Progenitor cell of endocrine pancreas (in vitro differentiated cells): ENCODE measurements at regions not wholly inside any gene's neighbourhood (a gene's known extent, or its start where the extent isn't known, plus 50 kb on each side); places are given as distances from the start of the nearest gene placed in this dataset.

Source experiments
- DNase-seq: peaks from one replicate; pipeline ENCODE4 v3.0.0; 2021; ENCODE audit warnings: low spot score; ENCODE audit not compliant: unreplicated experiment
- H3K27ac Mint-ChIP-seq: 2 replicates; pipeline ENCODE4 v1.8.0; 2021; ENCODE audit warnings: mild to moderate bottlenecking, moderate library complexity, mixed read lengths
- H3K27me3 Mint-ChIP-seq: 2 replicates; pipeline ENCODE4 v1.8.0; 2021; ENCODE audit warnings: mixed read lengths
- H3K36me3 Mint-ChIP-seq: 2 replicates; pipeline ENCODE4 v1.8.0; 2022; ENCODE audit warnings: mixed read lengths; ENCODE audit not compliant: insufficient read depth
- H3K4me1 Mint-ChIP-seq: 2 replicates; pipeline ENCODE4 v1.8.0; 2021; ENCODE audit warnings: low read depth, mixed read lengths
- H3K4me3 Mint-ChIP-seq: 2 replicates; pipeline ENCODE4 v1.8.0; 2021; ENCODE audit warnings: low read depth, mild to moderate bottlenecking, moderate library complexity, mixed read lengths
- H3K9me3 Mint-ChIP-seq: 2 replicates; pipeline ENCODE4 v1.8.0; 2021; ENCODE audit warnings: low read depth, mixed read lengths
- CTCF ChIP-seq: fragments of 200-600 bp; sonication (generic); IDR thresholded peaks from one replicate; pipeline ENCODE4 v1.5.0; 2021; ENCODE audit warnings: antibody characterized with exemption, mild to moderate bottlenecking; ENCODE audit not compliant: unreplicated experiment

GRCh38 chr1:4481451-4481850 is 173.0 kb upstream of the AJAP1 start:
- H3K4me3 Mint-ChIP-seq = no peak overlapping the region
- no peak for TF ChIP-seq CTCF
- DNase-seq = no peak
- H3K27me3 Mint-ChIP-seq = peaks cover 13% of the 10 kb centered on the region
- H3K9me3 Mint-ChIP-seq = peaks cover 11% of the 10 kb centered on the region
- no peaks in the 10 kb centered on the region for H3K36me3 Mint-ChIP-seq
- peaks cover 5% of the 10 kb centered on the region for H3K4me1 Mint-ChIP-seq
- no peak overlapping the region for H3K27ac Mint-ChIP-seq

- H3K27ac Mint-ChIP-seq = no peak overlapping the region
- H3K27me3 Mint-ChIP-seq = peaks cover 16% of the 10 kb centered on the region
- H3K4me3 Mint-ChIP-seq = no peak overlapping the region
- TF ChIP-seq CTCF = no peak
- H3K36me3 Mint-ChIP-seq = no peaks in the 10 kb centered on the region
- DNase-seq = no peak
- H3K4me1 Mint-ChIP-seq = peaks cover 5% of the 10 kb centered on the region
- H3K9me3 Mint-ChIP-seq = peaks cover 2% of the 10 kb centered on the region
Measured at GRCh38 chr1:4482526-4482925, 171.9 kb upstream of the AJAP1 start.

GRCh38 chr1:4483021-4483625 is 171.3 kb upstream of the AJAP1 start:
- H3K36me3 Mint-ChIP-seq = no peaks in the 10 kb centered on the region
- no peak for TF ChIP-seq CTCF
- H3K4me3 Mint-ChIP-seq = no peak overlapping the region
- peaks cover 5% of the 10 kb centered on the region for H3K4me1 Mint-ChIP-seq
- DNase-seq = no peak
- no peak overlapping the region for H3K27ac Mint-ChIP-seq
- peaks cover 21% of the 10 kb centered on the region for H3K27me3 Mint-ChIP-seq
- H3K9me3 Mint-ChIP-seq = no peaks in the 10 kb centered on the region

GRCh38 chr1:4485398-4485797 is 169.0 kb upstream of the AJAP1 start:
- H3K4me1 Mint-ChIP-seq = no peaks in the 10 kb centered on the region
- H3K4me3 Mint-ChIP-seq = no peak overlapping the region
- no peaks in the 10 kb centered on the region for H3K9me3 Mint-ChIP-seq
- DNase-seq = no peak
- H3K36me3 Mint-ChIP-seq = no peaks in the 10 kb centered on the region
- H3K27ac Mint-ChIP-seq = no peak overlapping the region
- TF ChIP-seq CTCF = no peak
- peaks cover 30% of the 10 kb centered on the region for H3K27me3 Mint-ChIP-seq

- Mint-ChIP-seq H3K9me3 (no peaks in the 10 kb centered on the region), H3K4me3 (no peak overlapping the region), H3K27ac (no peak overlapping the region), H3K27me3 (peaks cover 33% of the 10 kb centered on the region), H3K36me3 (no peaks in the 10 kb centered on the region), H3K4me1 (no peaks in the 10 kb centered on the region)
- DNase-seq = no peak
- no peak for TF ChIP-seq CTCF
Measured at GRCh38 chr1:4485878-4486277, 168.5 kb upstream of the AJAP1 start.
